Middle frontal gyrus (tissue), 1 donor: ENCODE measurements at regions not wholly inside any gene's neighbourhood (a gene's known extent, or its start where the extent isn't known, plus 50 kb on each side); places are given as distances from the start of the nearest gene placed in this dataset.

Experiments used
- DNase-seq: peaks from one replicate; pipeline ENCODE4 v3.0.0-alpha.2; 2015; ENCODE audit warnings: low spot score; ENCODE audit errors: extremely low spot score

- DNase-seq: no peak
These were observed 813.3 kb upstream of the ARRDC4 start for GRCh38 chr15:97146929-97147870.

GRCh38 chr15:97153356-97153965, 807.0 kb upstream of the ARRDC4 start:
- no peak for DNase-seq

GRCh38 chr15:97156739-97157265, 803.7 kb upstream of the ARRDC4 start:
- no peak for DNase-seq

- DNase-seq: no peak
These were observed 797.6 kb upstream of the ARRDC4 start for GRCh38 chr15:97162805-97163495.

- no peak for DNase-seq
These were observed 795.3 kb upstream of the ARRDC4 start for GRCh38 chr15:97165205-97165604.

- no peak for DNase-seq
These were observed 791.6 kb upstream of the ARRDC4 start for GRCh38 chr15:97168704-97169475.

- no peak for DNase-seq
These were observed 788.9 kb upstream of the ARRDC4 start for GRCh38 chr15:97171556-97171955.

- no peak for DNase-seq
These were observed 785.5 kb upstream of the ARRDC4 start for GRCh38 chr15:97174886-97175540.

GRCh38 chr15:97177151-97177577, 783.3 kb upstream of the ARRDC4 start:
- no peak for DNase-seq

- DNase-seq: no peak
These were observed 777.9 kb upstream of the ARRDC4 start for GRCh38 chr15:97182581-97182980.

- DNase-seq: no peak
These were observed 771.2 kb upstream of the ARRDC4 start for GRCh38 chr15:97189162-97189780.

- DNase-seq: no peak
These were observed 765.8 kb upstream of the ARRDC4 start for GRCh38 chr15:97194750-97195149.

GRCh38 chr15:97196048-97197014, 764.2 kb upstream of the ARRDC4 start:
- no peak for DNase-seq

- no peak for DNase-seq
These were observed 761.0 kb upstream of the ARRDC4 start for GRCh38 chr15:97199393-97200051.

- no peak for DNase-seq
These were observed 760.3 kb upstream of the ARRDC4 start for GRCh38 chr15:97200161-97200560.

- no peak for DNase-seq
These were observed 750.2 kb upstream of the ARRDC4 start for GRCh38 chr15:97210277-97210676.

GRCh38 chr15:97215629-97216028, 744.9 kb upstream of the ARRDC4 start:
- DNase-seq: no peak

- no peak for DNase-seq
These were observed 736.3 kb upstream of the ARRDC4 start for GRCh38 chr15:97224191-97224641.
